Type B pancreatic cell (in vitro differentiated cells): ENCODE measurements at regions not wholly inside any gene's neighbourhood (a gene's known extent, or its start where the extent isn't known, plus 50 kb on each side); places are given as distances from the start of the nearest gene placed in this dataset.

Source experiments
- DNase-seq: peaks from one replicate; pipeline ENCODE4 v3.0.0; 2021; ENCODE audit warnings: mixed read lengths; ENCODE audit not compliant: unreplicated experiment; ENCODE audit errors: extremely low spot score
- H3K27ac Mint-ChIP-seq: 2 replicates; pipeline ENCODE4 v1.8.0; 2021; ENCODE audit warnings: mild to moderate bottlenecking, mixed read lengths
- H3K27me3 Mint-ChIP-seq: 2 replicates; pipeline ENCODE4 v1.8.0; 2021; ENCODE audit warnings: mixed read lengths
- H3K36me3 Mint-ChIP-seq: 2 replicates; pipeline ENCODE4 v1.8.0; 2021; ENCODE audit warnings: mixed read lengths
- H3K4me1 Mint-ChIP-seq: one replicate; pipeline ENCODE4 v1.8.0; 2021; ENCODE audit warnings: mixed read lengths; ENCODE audit not compliant: unreplicated experiment
- H3K4me3 Mint-ChIP-seq: 2 replicates; pipeline ENCODE4 v1.8.0; 2021; ENCODE audit warnings: mild to moderate bottlenecking, mixed read lengths
- H3K9me3 Mint-ChIP-seq: 2 replicates; pipeline ENCODE4 v1.8.0; 2021; ENCODE audit warnings: mixed read lengths
- CTCF ChIP-seq: fragments of 200-600 bp; sonication (generic); conservative IDR thresholded peaks from 2 replicates; pipeline ENCODE4 v1.5.0; 2021; ENCODE audit warnings: antibody characterized with exemption, mild to moderate bottlenecking

GRCh38 chr11:70592641-70593165 is 194.4 kb downstream of the CTTN start:
- H3K9me3 Mint-ChIP-seq: peaks cover 5% of the 10 kb centered on the region
- H3K36me3 Mint-ChIP-seq: peaks cover 4% of the 10 kb centered on the region

DNA sequence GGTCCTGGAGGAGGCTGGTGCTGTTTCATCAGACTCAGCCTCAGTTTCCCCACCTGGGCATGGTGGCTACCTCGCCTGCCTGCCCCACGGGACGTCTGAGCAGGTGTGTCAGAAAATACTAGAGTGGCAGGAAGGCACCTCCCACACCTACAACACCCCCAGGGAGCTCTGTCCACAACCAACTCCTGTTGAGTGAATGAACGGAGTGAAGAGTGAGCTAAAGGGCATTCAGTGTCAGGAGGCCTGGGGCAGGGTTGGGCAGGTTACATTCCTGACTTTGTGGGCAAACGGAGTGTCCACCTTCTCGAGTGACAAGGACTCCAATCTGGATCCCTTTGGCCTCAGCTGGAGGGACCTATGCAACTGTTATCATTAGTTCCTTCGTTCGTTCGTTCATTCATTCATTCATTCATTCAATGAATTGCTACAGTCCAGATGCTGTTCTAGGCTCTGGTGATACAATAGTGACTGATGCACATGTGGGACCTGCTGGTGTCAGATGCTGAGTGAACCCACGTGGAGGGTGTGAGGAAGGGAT is 195.2 kb downstream of the CTTN start:
- H3K27ac Mint-ChIP-seq: no peak overlapping the region
- H3K9me3 Mint-ChIP-seq: peaks cover 5% of the 10 kb centered on the region
- H3K4me3 Mint-ChIP-seq: no peak overlapping the region
- H3K4me1 Mint-ChIP-seq: peaks cover 11% of the 10 kb centered on the region
- no peaks in the 10 kb centered on the region for H3K27me3 Mint-ChIP-seq
- no peak for TF ChIP-seq CTCF
- H3K36me3 Mint-ChIP-seq: peaks cover 4% of the 10 kb centered on the region
- DNase-seq: no peak

More at GRCh38 chr11:70592641-70593165, 194.4 kb downstream of the CTTN start:
- DNase-seq: no peak
- H3K4me3 Mint-ChIP-seq: no peak overlapping the region
- H3K27me3 Mint-ChIP-seq: no peaks in the 10 kb centered on the region
- no peak overlapping the region for H3K27ac Mint-ChIP-seq
- H3K4me1 Mint-ChIP-seq: peaks cover 3% of the 10 kb centered on the region
- TF ChIP-seq CTCF: no peak

DNA sequence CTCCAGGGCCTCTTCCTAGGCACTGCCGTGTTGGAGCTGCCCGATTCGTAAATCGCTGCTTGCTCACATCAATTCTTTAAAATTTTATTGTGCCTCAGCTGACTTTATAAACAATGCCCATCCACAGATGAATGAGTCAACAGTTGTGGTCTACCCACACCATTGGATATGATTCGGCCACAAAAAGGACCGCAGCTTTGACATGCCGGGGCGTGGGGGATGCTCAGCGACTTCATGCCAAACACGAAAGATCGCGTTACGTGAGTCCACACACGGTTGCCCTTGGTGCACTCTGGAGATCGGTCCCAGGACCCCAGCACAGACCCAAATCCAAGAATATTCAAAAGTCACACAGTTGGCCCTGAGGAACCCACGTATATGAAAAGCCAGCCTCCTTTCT is 195.7 kb downstream of the CTTN start:
- TF ChIP-seq CTCF: no peak
- Mint-ChIP-seq H3K27ac (no peak overlapping the region), H3K27me3 (no peaks in the 10 kb centered on the region), H3K4me1 (peaks cover 13% of the 10 kb centered on the region), H3K36me3 (peaks cover 4% of the 10 kb centered on the region), H3K4me3 (no peak overlapping the region), H3K9me3 (peaks cover 5% of the 10 kb centered on the region)
- no peak for DNase-seq

DNA sequence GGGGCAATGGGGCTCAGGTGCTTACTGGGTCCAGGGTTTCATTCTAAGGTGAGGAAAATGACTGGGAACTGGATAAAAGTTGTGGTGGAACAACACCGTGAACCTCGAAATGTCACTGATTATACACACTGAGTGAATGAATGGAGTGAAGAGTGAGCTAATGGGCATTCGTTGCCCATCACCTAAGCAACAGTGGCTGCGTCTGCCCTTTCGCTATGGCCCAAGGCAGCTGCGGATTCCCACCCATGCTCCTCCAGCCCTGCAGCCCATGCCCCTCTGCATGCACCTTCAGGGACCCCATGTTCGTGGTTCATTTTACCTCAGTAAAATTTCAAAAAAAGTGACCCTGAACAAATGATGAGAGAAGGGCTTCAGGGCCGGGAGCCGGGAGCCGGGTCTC is 196.3 kb downstream of the CTTN start:
- Mint-ChIP-seq H3K9me3 (peaks cover 1% of the 10 kb centered on the region), H3K27ac (no peak overlapping the region), H3K27me3 (no peaks in the 10 kb centered on the region), H3K4me1 (peaks cover 13% of the 10 kb centered on the region), H3K4me3 (no peak overlapping the region), H3K36me3 (peaks cover 1% of the 10 kb centered on the region)
- no peak for DNase-seq
- no peak for TF ChIP-seq CTCF

- H3K4me3 Mint-ChIP-seq: no peak overlapping the region
- H3K27ac Mint-ChIP-seq: no peak overlapping the region
- H3K4me1 Mint-ChIP-seq: peaks cover 13% of the 10 kb centered on the region
Observed at GRCh38 chr11:70595016-70595415, 196.7 kb downstream of the CTTN start.

More at GRCh38 chr11:70595016-70595415, 196.7 kb downstream of the CTTN start:
- no peak for DNase-seq
- TF ChIP-seq CTCF: no peak
- H3K27me3 Mint-ChIP-seq: no peaks in the 10 kb centered on the region
- no peaks in the 10 kb centered on the region for H3K9me3 Mint-ChIP-seq
- no peaks in the 10 kb centered on the region for H3K36me3 Mint-ChIP-seq
